Ureter (tissue), 1 donor: ENCODE measurements at regions not wholly inside any gene's neighbourhood (a gene's known extent, or its start where the extent isn't known, plus 50 kb on each side); places are given as distances from the start of the nearest gene placed in this dataset.
"Not testable (repeated sequence)": the region's sequence is repeated elsewhere in the genome, so short reads cannot be mapped to it uniquely, and the experiment has no call there.

Source experiments
- DNase-seq: peaks from one replicate; pipeline ENCODE4 v3.0.0-alpha.2; 2020; ENCODE audit warnings: low spot score
- donor health status: DM: yes; HTN: yes; CAD: no.

DNA sequence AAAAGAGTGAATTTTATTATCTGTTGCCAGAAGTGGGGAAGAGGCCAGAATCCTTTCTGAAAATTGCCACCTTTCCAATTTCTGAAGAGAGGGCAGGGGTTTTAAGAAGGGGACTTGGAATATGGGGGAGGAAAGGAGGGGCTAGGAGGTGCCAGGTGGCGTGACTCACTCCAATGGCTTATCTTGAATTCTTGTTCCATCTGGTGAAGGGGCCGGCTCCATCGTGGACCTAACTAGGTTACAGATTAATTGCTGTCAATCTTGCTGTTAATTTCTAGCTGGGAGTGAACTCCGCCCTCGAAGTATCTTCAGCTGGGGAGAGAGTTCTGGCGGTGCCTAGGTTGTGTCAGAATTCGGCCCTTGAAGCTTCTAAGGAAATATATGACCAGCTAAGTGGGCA, 138.7 kb downstream of the YTHDC2 start:
- no peak for DNase-seq

DNA sequence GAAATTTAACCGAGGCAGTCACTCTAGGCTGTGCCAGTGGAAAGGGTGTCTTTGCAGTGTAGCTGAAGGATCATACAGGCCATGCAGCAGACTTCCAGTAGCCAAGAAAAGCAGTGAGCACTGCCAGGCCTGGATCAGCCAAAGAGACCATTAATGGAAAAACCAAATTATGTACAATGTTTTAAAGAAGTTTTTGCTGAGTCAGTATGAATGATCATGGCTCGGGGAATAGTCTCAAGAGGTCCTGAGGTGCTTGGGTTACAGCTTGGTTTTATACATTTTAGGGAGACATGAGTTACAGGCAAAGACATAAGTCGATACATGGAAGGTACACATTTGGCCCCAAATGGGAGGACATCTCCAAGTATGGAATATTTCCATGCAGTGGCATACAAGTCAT, 141.3 kb downstream of the YTHDC2 start:
- DNase-seq: no peak

DNA sequence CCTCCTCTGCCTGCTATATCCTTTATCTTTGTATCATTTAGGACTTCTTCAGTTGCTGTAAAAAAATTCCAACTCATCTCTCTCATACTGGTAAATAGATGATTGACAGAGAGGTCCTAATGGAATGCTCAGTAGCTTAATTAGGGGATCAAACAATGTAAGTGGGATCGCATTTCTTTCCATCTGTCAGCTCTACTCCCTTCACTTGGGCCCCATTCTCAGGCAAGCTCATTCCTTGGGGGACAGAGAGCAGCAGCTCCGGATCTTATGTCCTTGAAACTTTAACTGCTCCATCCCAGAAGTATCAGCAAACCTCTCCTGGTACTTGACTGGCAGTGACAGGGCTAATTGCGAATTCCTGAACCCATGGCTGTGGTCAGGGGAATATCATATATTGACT, 146.7 kb downstream of the YTHDC2 start:
- no peak for DNase-seq

DNA sequence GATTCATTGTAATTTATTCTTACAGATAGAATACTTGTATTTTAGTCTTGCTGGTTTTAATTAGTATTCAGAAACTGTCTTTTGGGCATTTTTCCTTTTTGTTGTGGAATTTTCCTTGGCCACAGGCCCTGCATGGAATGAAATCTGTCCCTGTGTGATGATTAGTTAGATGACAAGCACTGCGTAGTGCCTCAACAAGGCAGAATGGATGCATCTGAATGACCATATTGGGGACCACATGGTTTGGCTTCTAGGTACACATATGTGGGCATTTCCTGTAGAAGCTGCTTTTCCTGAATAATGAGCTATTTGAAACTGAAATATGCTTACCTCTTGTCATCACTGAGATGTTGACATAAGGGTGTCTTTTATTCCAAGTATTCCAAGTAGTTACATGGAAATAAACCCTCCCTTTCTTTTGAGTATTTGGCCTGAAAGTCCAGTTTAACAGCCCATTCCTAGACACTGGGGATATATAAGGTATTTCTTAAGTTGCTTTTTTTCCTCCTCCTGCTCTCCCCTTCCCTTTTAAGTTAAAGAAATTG, 147.3 kb downstream of the YTHDC2 start:
- DNase-seq: no peak

DNA sequence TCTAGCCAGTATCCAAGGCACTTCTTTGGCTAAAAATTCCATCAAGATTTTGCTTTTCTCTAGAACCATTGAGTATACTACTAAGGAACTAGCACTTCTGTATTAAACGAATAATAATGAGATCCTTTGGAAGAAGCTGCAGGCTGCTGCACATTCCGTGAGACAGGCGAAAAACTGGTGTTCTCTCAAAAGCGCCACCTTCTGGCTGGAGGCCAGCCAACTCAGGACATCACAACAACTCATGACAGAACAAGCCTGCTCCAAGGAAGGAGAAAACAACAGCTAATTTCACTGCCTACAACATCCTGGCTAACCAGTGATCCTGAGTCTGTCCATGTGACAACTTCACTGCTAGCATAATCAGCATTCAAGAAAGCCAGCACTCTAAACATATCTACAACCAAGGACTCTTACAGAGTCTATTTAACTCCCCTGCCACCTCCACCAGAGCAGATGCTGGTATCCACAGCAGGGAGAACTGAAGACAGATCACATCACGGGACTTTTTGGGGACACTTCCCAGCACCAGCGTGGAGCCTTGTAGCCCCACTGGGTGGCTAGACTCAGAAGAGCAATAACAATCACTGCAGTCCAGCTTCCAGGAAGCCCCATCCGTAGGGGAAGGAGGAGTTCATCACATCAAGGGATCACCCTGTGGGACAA, 150.5 kb downstream of the YTHDC2 start:
- DNase-seq: peak; percentile 48

DNA sequence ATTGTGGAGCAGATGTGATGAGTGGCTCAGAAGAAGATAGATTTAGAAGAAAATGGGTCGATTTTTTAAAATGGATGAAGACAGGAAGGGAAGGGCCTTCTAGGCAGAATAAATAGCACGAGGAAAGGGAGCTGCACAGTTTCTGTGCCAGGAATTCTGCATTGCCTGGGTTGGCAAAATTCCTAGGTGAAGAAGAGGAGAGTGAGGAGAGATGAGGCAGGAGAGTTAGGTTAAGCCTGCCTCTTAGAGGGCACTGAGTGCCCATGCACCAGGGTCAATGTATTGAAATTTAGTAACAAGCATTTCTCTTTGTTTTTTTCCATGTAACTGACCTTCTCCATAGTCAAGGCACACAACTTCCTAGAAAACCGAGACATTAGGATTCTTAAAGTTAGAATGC, 159.5 kb downstream of the YTHDC2 start:
- no peak for DNase-seq

DNA sequence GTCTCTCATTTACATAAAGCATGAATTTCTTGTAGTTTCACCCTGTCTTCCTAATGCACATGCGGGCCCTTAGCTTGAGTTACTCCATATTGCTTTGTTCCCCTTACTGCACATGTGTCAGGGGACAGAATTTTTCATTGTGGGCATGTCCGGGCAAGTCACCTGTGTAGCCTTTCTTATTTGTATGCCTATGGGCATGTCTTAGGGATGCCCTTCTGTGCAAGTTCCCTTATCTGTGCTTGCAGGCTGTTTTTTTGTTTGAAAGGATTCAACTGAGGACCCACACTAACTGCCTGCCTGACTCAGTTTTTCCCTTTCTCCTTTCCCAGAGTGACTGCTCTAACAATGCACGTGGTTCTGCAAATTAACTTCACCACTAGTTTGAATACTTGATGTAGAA, 161.7 kb downstream of the YTHDC2 start:
- no peak for DNase-seq

DNA sequence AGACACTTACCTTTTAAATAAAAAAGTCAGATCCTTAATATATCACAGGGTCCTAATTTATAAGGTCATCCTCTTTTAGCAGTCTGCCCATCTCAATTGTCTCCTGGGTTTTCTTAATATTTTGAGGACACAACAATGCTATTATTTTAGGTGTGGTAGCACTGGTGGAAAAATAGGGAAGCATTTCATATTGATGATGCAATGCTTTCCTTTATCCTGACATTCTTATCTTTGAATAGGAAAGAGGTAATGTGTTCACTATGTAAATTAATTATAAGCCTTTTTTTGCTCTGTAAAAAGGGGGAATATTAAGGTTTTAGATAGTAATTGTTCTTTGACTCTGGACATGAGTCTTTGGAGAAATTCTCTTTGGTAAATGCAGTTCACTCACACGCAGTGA, 164.7 kb downstream of the YTHDC2 start:
- no peak for DNase-seq

DNA sequence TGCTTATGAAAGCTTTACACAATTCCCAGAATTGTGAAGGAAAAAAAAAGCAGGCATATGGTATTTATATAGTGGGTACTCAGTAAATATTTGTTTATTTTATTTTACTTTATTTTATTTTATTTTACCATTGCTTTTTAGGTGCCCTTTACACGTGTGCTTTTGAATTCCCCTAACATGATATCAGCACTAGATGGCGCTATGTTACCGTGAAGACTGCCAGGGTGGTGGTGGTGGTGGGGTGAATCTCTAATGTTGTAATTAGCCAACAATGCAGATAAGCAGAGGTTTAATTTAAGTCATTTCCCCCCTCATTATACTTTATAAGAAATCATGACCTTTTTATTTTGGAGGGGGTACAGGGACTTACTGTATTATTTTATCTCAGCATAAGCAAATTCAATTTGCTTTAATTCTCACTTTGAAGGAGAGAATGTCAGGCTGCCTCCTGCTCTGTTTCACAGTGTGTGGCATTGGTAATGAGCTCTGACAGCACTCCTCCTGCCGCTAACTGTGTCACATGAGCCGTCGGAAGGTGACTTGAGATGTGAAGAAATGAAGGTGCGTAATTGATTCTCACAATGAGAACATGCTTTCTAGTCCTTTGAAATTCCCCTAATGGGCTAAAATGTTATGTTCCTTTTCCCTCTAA, 165.6 kb downstream of the YTHDC2 start:
- no peak for DNase-seq

DNA sequence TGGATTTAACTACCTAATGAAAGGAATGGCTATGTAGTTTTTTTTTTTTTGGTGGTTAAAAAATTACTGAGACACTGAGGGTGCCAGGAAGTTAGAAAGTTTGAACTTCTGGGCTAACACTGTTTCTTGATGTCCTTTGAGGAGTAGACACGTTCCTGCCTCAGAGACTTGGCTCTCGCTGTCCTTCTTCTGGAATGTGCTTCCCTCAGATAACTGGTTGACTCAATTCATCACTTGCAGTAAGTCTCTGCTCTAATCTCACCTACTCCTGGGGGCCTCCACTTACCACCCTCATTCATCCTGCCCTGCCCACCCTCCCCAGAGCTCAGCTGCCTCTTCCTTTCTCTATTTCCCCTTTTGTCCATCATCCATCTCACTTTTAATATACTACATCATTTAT, 167.0 kb downstream of the YTHDC2 start:
- no peak for DNase-seq

DNA sequence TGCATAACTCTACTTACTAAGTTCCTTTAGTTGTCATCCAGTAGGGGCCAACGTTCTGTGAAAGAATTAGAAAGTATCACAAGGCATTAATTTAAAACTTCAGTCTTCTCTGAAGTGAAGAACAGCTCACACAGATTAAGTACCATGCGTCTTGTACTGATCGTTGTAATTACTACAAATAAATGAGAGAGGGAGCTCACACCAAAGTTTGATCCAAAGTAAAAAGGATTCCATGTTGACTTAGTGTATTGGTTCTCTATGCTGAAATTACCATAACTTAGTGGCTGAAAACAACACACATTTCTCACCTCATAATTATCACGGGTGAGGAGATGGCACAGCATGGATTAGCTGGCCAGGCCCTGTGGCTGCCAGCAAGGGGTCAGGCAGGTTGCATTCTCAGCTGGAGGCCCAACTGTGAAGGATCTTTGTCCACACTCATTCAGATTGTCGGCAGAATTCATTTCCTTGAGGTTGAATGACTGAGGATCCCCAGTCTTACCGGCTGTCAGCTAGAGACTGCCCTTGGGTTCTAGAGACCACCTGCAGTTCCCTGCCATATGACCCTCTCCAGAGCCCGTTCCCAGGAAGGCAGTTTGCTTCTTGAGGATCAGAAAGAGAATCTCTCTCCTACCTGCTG, 169.1 kb downstream of the YTHDC2 start:
- DNase-seq: no peak

DNA sequence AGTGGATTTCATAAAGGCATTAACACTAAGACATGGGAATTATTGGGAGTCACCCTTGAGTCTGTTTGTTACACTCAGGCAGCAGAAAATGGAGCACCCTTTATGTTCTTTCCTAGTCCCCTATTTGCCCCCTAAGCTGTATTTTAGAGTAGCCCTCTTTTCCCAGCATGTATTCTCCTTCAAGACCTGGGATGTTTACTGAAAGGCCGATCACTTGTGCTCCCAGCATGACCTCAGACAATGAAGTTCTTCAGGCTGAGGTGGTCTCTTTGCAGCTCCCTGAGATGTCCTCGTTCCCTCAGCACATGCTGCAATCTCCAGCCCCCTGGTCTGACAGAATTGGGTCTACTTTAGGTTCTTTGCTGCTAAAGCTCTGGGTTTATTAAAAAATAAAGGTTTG, 169.7 kb downstream of the YTHDC2 start:
- DNase-seq: no peak

DNA sequence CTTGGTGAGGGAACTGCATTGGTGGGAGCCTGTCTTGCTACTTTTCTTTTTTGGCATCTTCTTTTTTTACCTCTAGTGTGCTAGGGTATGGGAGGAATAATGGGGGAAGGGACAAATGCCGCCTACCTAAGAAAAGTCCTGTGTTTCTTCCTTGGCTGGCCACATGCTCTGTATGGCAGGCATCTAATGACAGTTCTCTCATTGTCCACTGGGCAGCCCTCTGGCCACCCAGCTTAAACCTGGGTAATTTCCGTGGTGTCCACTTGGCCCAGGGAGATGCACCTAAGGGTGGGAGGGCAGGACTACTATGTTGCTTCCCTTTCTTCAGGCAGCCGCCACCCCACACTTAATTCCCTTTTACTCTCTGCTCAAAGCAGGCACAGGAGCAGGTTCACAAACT, 173.1 kb downstream of the YTHDC2 start:
- DNase-seq: no peak

DNA sequence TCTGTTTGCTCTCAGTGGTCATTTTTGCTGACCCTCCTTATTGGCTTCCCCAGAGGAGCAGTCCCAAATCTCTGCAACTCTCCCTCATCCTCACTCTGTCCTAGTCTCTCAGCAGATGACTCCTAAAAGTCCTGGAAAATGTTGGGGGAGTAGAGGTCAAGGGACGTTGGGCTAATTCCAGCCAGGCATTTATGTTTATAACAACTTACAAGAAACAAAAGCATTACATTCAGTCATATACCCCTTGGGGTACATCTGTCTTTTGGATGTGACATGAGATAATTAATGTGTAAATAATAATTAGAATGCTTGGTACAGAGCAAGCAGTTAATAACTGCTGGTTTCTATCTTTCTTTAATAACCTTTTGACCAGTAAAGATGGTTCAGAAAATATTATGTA, 176.2 kb downstream of the YTHDC2 start:
- no peak for DNase-seq

DNA sequence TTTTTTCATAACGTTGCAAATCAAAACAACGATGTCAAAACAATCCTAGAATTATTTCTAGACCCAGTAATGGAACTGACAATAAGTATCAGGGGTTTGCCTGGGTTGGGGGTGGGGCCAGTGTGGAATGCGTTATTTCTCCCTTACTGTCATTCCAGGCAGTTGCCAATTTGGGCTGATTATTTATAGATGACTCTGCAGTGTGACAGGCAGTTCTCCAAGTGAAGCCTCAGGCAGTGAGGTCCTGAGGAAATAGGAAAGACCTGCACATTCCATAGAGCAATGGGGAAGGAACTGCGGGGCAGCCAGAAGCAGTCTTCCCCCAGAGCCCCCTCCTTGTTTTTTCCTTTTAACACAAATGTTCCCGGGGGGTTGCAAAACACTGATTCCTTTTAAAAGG, 179.0 kb downstream of the YTHDC2 start:
- no peak for DNase-seq

DNA sequence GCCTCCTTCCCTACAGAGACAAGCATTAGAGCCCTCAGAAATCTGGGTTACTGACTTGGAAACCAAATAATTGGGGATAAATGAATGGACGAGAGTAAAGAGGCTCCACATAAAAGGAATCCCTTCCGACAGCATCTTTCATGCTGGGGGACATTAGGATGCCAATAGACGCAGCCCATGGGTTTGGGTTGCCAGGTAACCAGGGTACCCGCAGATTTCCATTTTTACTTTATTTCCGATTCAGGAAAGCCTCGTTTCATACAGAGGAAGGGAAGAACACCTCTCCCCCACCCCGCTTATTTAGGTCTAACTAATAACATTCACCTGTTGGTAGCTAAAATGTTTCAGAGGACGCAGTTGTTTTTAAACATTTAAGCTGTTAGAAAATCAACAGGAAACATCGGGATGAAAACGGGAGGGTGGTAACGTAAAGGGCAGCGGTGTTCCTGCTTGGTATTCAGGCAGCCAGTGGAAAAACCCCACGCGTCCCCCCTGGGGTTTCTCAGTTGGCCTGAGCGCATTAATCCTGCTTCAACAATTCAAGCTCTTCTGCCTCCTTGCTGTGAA, 179.5 kb downstream of the YTHDC2 start:
- no peak for DNase-seq

DNA sequence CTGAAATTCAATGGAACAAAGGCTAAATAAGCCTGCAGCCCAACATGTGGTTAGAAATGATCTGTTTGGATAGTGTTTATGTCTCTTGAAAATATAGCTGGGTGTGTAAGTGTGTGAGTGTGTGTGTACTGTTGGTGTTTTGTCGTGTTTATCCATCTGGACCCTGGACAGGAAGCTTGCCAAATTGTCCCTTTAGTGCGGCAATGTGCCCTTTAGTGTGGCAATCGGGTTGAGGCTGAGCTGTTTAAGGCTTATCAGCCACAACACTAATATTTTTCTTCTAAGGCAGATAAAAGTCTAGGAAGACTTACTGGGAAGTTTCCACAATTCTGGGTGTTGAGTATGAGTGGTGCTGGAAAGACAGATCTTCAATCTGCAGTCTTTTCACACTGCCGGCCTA, 180.2 kb downstream of the YTHDC2 start:
- DNase-seq: no peak

DNA sequence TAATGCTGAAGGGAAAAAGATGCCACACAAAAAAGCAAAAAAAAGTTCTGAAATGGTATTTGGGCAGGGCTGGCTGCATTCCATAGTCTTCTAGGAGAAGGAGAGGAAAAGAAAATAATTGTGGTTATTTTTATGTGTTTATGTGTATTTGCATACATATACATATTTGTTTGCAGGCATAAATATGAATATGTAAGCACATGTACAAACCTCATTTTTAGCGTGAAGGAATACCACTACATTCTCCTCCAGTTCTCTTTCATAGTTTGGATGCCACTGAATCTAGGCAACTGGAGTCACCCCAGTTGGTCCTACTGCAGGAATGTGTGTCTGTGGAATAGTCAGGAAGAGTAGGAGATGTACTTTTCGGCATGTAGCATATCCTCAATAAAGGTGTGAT, 181.1 kb downstream of the YTHDC2 start:
- no peak for DNase-seq

DNA sequence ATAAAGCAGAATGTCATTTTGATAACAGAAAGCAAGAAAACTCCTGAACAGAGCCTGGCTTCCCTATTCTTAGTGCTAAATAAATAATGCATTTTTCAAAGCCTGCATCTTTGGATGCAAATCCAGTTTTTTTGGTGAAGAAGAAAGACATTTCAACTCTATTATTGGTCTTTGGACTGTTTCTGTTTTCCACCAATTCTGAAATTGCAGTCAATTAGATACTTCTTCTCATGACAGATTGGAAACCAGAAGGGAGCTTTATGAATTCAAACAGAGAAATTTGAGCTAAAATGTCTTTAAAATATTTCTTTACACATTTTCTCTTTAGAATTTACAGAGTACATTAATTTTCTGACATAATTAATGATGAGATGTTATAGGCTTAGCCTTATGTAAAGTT, 189.8 kb downstream of the YTHDC2 start:
- no peak for DNase-seq

DNA sequence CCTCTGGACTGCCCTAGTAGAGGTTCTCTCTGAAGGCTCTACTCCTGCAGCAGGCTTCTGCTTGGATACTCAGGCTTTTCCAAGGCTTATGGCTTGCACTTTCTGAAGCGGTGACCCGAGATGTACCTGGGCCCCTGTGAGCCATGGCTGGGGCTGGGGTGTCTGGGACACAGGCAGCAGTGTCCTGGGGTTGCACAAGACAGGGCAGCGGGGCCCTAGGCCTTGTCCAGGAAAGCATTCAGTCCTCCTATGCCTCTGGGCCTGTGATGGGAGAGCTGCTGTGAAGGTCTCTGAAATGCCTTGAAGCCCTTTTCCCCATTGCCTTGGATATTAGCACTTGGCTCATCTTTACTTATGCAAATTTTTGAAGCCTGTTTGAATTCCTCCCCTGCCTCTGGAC, 192.2 kb downstream of the YTHDC2 start:
- no peak for DNase-seq

DNA sequence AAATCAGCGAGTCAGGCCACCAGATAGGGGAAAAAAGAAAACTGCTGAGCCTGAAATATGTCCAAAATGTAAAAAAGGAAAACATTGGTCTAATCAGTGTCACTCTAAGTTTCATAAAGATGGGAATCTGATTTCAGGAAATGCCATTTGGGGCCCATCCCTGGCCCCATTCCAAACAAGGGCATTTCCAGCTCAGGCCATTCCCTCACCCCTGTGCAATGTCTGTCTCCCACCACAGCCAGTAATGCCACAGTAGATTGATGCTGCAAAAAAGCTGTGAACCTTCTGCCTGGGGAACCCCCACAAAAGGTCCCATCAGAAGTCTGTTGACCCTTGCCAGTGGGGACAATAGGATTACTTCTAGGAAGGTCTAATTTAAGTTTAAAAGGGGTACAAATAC, 199.6 kb downstream of the YTHDC2 start:
- no peak for DNase-seq

DNA sequence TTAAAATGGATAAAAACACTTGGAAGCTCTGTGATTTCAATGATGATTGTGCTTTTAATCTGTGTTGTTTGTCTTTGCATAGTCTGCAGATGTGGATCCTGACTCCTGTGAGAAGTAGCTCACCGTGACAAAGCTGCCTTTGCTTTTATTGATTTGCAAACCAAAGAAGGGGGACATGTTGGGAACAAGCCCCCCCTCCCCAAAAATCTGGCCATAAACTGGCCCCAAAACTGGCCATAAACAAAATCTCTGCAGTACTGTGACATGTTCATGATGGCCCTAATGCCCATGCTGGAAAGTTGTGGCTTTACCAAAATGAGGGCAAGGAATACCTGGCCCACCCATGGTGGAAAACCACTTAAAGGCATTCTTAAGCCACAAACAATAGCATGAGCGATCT, 202.4 kb downstream of the YTHDC2 start:
- not testable (repeated sequence) for DNase-seq

DNA sequence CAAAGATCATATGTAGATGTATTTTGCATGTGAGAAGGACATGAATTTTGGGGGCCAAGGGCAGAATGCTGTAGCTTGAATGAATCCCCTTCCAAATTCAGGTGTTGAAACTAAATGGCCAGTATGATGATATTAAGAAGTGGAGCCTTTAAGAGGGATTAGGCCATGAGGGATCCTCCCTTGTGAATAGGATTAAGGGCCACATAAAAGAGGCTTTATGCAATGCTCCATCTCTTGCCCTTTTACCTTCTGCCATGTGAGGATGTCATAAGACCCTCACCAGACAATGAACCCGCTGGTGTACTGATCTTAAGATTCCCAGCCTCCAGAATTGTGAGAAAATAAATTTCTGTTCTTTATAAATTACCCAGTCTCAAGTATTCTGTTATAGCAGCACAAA, 206.1 kb downstream of the YTHDC2 start:
- DNase-seq: no peak
